ENCODE measurements at regions not wholly inside any gene's neighbourhood (a gene's known extent, or its start where the extent isn't known, plus 50 kb on each side); places are given as distances from the start of the nearest gene placed in this dataset.

DNA sequence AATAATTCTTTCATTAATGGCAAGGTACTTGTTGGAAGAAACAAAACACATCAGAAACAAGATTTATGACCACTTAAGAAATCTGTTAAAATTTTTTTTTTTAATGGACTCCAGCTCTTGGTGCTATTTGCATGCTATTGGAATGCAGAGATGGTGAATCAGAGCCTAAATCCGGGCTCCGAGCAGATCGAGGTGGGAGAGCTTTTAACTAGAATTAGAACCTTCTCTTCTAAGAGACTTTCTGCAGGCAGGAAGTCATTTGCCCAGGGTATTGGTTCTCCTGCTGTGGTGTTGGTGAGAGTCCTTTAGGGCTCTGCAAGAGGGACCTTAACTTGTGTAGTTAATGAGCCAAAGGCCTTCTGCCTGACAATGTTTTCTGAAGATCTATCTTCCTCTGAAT, 419.4 kb downstream of the SNAPC1 start:
- no peak overlapping the region for H3K4me3 ChIP-seq (ENCODE audit: low read depth, low read length)
- DNase-seq (ENCODE audit: low read depth, low spot score) = no peak
- in situ Hi-C loops (cut with HindIII; ENCODE audit: low sequenced_read_pairs) = no loop called here
- no peak for TF ChIP-seq CTCF (IDR thresholded peaks at IDR 0.05; ENCODE audit: low read depth, low read length)

- no peak for DNase-seq (ENCODE audit: low read depth, low spot score)
- H3K4me3 ChIP-seq (ENCODE audit: low read depth, low read length) = no peak overlapping the region
- no peak for TF ChIP-seq CTCF (IDR thresholded peaks at IDR 0.05; ENCODE audit: low read depth, low read length)
- in situ Hi-C loops (cut with HindIII; ENCODE audit: low sequenced_read_pairs) = no loop called here
Observed at GRCh38 chr14:62185078-62185477, 422.9 kb downstream of the SNAPC1 start.

DNA sequence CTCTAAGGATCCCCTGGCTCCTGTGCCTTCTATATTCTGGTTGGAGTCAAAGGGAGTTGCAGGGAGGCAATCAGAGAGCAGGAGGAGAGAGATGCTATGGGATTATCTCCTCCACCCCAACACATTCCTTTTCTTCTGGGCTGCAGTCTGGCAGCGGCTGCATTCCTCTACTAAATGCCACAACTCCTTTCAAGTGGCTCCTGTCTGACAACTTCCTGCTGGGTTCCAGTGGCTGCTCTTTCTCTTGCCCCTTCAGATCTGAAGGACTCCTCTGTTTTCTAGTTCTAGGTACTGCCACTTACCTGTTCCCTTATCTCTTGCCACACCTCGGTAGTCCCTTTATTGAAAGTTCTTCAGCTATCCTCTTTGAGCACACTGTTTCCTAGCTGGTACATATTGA, 425.0 kb downstream of the SNAPC1 start:
- no peak for DNase-seq (ENCODE audit: low read depth, low spot score)
- H3K4me3 ChIP-seq (ENCODE audit: low read depth, low read length) = no peak overlapping the region
- no peak for TF ChIP-seq CTCF (IDR thresholded peaks at IDR 0.05; ENCODE audit: low read depth, low read length)
- in situ Hi-C loops (cut with HindIII; ENCODE audit: low sequenced_read_pairs) = no loop called here

DNA sequence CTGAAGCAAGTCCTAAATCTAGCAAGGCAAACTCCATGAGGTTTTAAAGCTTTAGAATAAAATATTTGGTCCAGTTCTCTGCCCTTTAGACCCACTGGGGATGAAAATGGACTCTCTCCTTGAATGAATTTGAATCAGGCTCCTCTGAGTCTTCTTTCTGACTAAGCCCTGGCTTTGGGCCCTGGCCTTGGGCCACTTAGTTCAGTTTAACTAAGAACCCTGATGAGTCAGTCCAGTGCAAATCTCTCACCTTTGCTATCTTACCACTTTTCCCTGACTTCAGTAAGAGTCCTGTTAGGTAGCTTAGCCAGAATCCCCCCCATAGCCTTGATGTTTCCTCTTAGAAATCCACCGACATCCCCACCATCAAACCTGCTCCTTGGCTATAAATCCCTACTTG, 427.5 kb downstream of the SNAPC1 start:
- DNase-seq (ENCODE audit: low read depth, low spot score) = peak; percentile 72
- in situ Hi-C loops (cut with HindIII; ENCODE audit: low sequenced_read_pairs) = no loop called here
- H3K4me3 ChIP-seq (ENCODE audit: low read depth, low read length) = no peak overlapping the region
- no peak for TF ChIP-seq CTCF (IDR thresholded peaks at IDR 0.05; ENCODE audit: low read depth, low read length)

DNA sequence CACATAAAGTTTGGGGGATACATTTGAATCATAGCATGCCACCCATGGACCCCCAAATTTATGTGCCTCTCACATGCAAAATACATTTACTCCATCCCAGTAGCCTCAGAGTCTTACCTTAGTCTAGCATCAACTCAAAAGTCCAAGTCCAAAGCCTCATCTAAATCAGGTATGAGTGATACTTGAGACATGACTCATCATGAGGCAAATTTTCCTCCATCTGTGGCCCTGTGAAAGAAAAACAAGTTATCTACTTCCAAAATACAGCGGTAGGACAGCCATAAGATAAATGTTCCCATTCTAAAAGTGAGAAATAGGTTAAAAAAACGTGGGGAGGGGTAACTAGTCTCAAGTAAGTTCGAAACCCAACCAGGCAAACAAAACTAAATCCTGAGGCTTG, 444.2 kb downstream of the SNAPC1 start:
- in situ Hi-C loops (cut with HindIII; ENCODE audit: low sequenced_read_pairs) = no loop called here
- TF ChIP-seq CTCF (IDR thresholded peaks at IDR 0.05; ENCODE audit: low read depth, low read length) = no peak
- H3K4me3 ChIP-seq (ENCODE audit: low read depth, low read length) = no peak overlapping the region
- no peak for DNase-seq (ENCODE audit: low read depth, low spot score)

- no peak overlapping the region for H3K4me3 ChIP-seq (ENCODE audit: low read depth, low read length)
- TF ChIP-seq CTCF (IDR thresholded peaks at IDR 0.05; ENCODE audit: low read depth, low read length) = no peak
- peak; percentile 79 for DNase-seq (ENCODE audit: low read depth, low spot score)
- in situ Hi-C loops (cut with HindIII; ENCODE audit: low sequenced_read_pairs) = no loop called here
Observed at GRCh38 chr14:62209287-62209899, 447.2 kb downstream of the SNAPC1 start.

- no peak for TF ChIP-seq CTCF (IDR thresholded peaks at IDR 0.05; ENCODE audit: low read depth, low read length)
- peak; percentile 52 for DNase-seq (ENCODE audit: low read depth, low spot score)
- in situ Hi-C loops (cut with HindIII; ENCODE audit: low sequenced_read_pairs) = no loop called here
- H3K4me3 ChIP-seq (ENCODE audit: low read depth, low read length) = no peak overlapping the region
Observed at GRCh38 chr14:62213516-62213915, 451.3 kb downstream of the SNAPC1 start.
